Mesenchymal stem cell (in vitro differentiated cells and primary cell): ENCODE measurements at regions not wholly inside any gene's neighbourhood (a gene's known extent, or its start where the extent isn't known, plus 50 kb on each side); places are given as distances from the start of the nearest gene placed in this dataset.

Experiments used
- DNase-seq: peaks from one replicate; pipeline ENCODE4 v3.0.0-alpha.2; 2013
- H2AFZ ChIP-seq: one replicate; pipeline ENCODE4 v1.6.1; 2013; ENCODE audit warnings: low read depth, mild to moderate bottlenecking, control low read depth, inconsistent platforms, low read length, moderate library complexity
- H2AK5ac ChIP-seq: 2 replicates; pipeline ENCODE4 v1.6.1; 2013; ENCODE audit warnings: low read length, moderate library complexity, mild to moderate bottlenecking, inconsistent platforms; ENCODE audit not compliant: severe bottlenecking
- H2BK120ac ChIP-seq: one replicate; pipeline ENCODE4 v1.6.1; 2013; ENCODE audit warnings: low read depth, mild to moderate bottlenecking, inconsistent platforms, low read length, moderate library complexity
- H2BK12ac ChIP-seq, 2 experiments: one replicate each; pipeline ENCODE4 v1.6.1; 2013; ENCODE audit warnings: inconsistent platforms in 2 of 2, low read length in 2 of 2, mild to moderate bottlenecking in 2 of 2, moderate library complexity in 2 of 2, control low read depth in 1 of 2
- H2BK15ac ChIP-seq: one replicate; pipeline ENCODE4 v1.6.1; 2013; ENCODE audit warnings: mild to moderate bottlenecking, low read depth, inconsistent platforms; ENCODE audit not compliant: poor library complexity, severe bottlenecking
- H2BK5ac ChIP-seq: 2 replicates; pipeline ENCODE4 v1.6.1; 2013; ENCODE audit warnings: low read depth, mild to moderate bottlenecking, low read length, control low read depth, inconsistent platforms; ENCODE audit not compliant: poor library complexity, severe bottlenecking
- H3K14ac ChIP-seq, 2 experiments: one replicate each; pipeline ENCODE4 v1.6.1; 2013; ENCODE audit warnings: inconsistent platforms in 2 of 2, low read length in 2 of 2, control low read depth in 1 of 2, mild to moderate bottlenecking in 1 of 2, moderate library complexity in 1 of 2
- H3K18ac ChIP-seq, 2 experiments: one replicate each; pipeline ENCODE4 v1.6.1; 2013; ENCODE audit warnings: inconsistent platforms in 2 of 2, low read length in 2 of 2, control low read depth in 1 of 2, low read depth in 1 of 2, mild to moderate bottlenecking in 1 of 2
- H3K23ac ChIP-seq, 2 experiments: one replicate each; pipeline ENCODE4 v1.6.1; 2013; ENCODE audit warnings: inconsistent platforms in 2 of 2, low read length in 2 of 2, mild to moderate bottlenecking in 2 of 2, moderate library complexity in 2 of 2, control low read depth in 1 of 2
- H3K27ac ChIP-seq: 2 replicates; pipeline ENCODE4 v1.5.1; 2013; ENCODE audit warnings: mild to moderate bottlenecking, moderate library complexity, low read length, control low read depth, inconsistent platforms; ENCODE audit not compliant: poor library complexity, severe bottlenecking
- H3K27me3 ChIP-seq, 2 experiments: 2 replicates each; pipeline versions ENCODE4 v1.6.1 to v1.7.0; 2013; ENCODE audit warnings: low read length in 2 of 2, mild to moderate bottlenecking in 2 of 2, moderate library complexity in 2 of 2, control low read depth in 1 of 2, inconsistent platforms in 1 of 2; ENCODE audit not compliant: control insufficient read depth in 1 of 2, insufficient read depth in 1 of 2
- H3K36me3 ChIP-seq, 2 experiments: 2 replicates each; pipeline versions ENCODE4 v1.6.1 to v1.7.0; 2013; ENCODE audit warnings: low read length in 2 of 2, control low read depth in 1 of 2, inconsistent platforms in 1 of 2, low read depth in 1 of 2, mild to moderate bottlenecking in 1 of 2; ENCODE audit not compliant: insufficient read depth in 2 of 2, control insufficient read depth in 1 of 2
- H3K4ac ChIP-seq, 2 experiments: one replicate each; pipeline ENCODE4 v1.6.1; 2013; ENCODE audit warnings: inconsistent platforms in 2 of 2, low read length in 2 of 2, mild to moderate bottlenecking in 2 of 2, moderate library complexity in 2 of 2, control low read depth in 1 of 2, low read depth in 1 of 2
- H3K4me1 ChIP-seq: 2 replicates; pipeline ENCODE4 v1.6.1; 2013; ENCODE audit warnings: low read depth, low read length, control low read depth; ENCODE audit not compliant: control insufficient read depth, insufficient read depth
- H3K4me2 ChIP-seq: 2 replicates; pipeline ENCODE4 v1.6.1; 2013; ENCODE audit warnings: low read length, mild to moderate bottlenecking, inconsistent platforms; ENCODE audit not compliant: poor library complexity, severe bottlenecking
- H3K4me3 ChIP-seq, 2 experiments: 2 replicates each; pipeline versions ENCODE4 v1.5.1 to v1.7.0; 2013; ENCODE audit warnings: low read length in 2 of 2, mild to moderate bottlenecking in 2 of 2, control low read depth in 1 of 2, low read depth in 1 of 2; ENCODE audit not compliant: insufficient read depth in 1 of 2
- H3K79me1 ChIP-seq: replicated peaks from 2 replicates; pipeline ENCODE4 v1.6.1; 2013; ENCODE audit warnings: mild to moderate bottlenecking, control low read depth, low read length, inconsistent platforms; ENCODE audit not compliant: poor library complexity, severe bottlenecking
- H3K9ac ChIP-seq: 2 replicates; pipeline ENCODE4 v1.7.0; 2013; ENCODE audit warnings: mild to moderate bottlenecking, low read length, moderate library complexity
- H3K9me3 ChIP-seq: 2 replicates; pipeline ENCODE4 v1.7.0; 2013; ENCODE audit warnings: mild to moderate bottlenecking, low read length; ENCODE audit not compliant: control insufficient read depth
- H4K8ac ChIP-seq: one replicate; pipeline ENCODE4 v1.6.1; 2013; ENCODE audit warnings: inconsistent platforms, mild to moderate bottlenecking, low read length, moderate library complexity
- H4K91ac ChIP-seq: one replicate; pipeline ENCODE4 v1.6.1; 2013; ENCODE audit warnings: mild to moderate bottlenecking, low read length, inconsistent platforms
- WGBS: methylation state at CpG from one replicate; pipeline ENCODE4 v1.1.7; 2013; ENCODE audit warnings: mixed read lengths; 5-methylcytosine and 5-hydroxymethylcytosine counted together

DNA sequence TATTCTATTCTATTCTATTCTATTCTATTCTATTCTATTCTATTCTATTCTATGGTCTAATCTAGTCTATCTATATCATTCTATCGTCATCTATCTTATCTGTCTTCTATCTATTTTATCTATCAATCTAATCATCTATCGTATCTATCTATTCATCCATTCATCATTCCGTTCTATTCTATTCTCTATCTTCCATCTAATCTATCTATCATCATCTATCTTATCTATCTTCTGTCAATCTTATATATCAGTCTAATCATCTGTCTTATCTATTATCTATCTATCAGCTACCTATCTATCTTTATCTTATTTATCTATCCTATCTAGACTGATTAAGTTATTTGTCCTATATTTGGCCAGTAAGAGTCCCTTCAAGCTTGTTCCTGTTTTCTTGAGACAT is 831.5 kb upstream of the TMEM132C start:
- WGBS: 84% methylated on average over 3 of the region's 3 CpGs

GRCh38 chr12:127438512-127439244 is 828.3 kb upstream of the TMEM132C start:
- Histone ChIP-seq H2BK15ac (no peak overlapping the region), H3K18ac (no peak overlapping the region), H2BK12ac (no peak overlapping the region), H3K4ac (no peak overlapping the region), H2AK5ac (no peak overlapping the region), H4K91ac (no peak overlapping the region), H3K79me1 (no peaks in the 10 kb centered on the region), H3K9ac (no peak overlapping the region), H3K4me3 (no peak overlapping the region), H3K23ac (no peak overlapping the region), H3K36me3 (no peaks in the 10 kb centered on the region), H3K27me3 (peaks cover 0 to 7% of the 10 kb centered on the region in 2 experiments), H2BK120ac (no peak overlapping the region), H3K4me1 (no peaks in the 10 kb centered on the region), H2BK5ac (no peak overlapping the region), H3K4me2 (no peak overlapping the region), H2AFZ (no peak overlapping the region), H3K27ac (no peak overlapping the region), H3K9me3 (peaks cover 21% of the 10 kb centered on the region), H4K8ac (no peak overlapping the region), H3K14ac (no peak overlapping the region)
- no peak for DNase-seq
- WGBS: 83% methylated on average over 3 of the region's 3 CpGs

More for the DNA sequence above, 831.5 kb upstream of the TMEM132C start:
- H3K18ac ChIP-seq: no peak overlapping the region
- H3K27me3 ChIP-seq: peaks cover 0 to 29% of the 10 kb centered on the region in 2 experiments
- H3K4me3 ChIP-seq: no peak overlapping the region
- no peak overlapping the region for H2BK12ac ChIP-seq
- no peak overlapping the region for H2BK5ac ChIP-seq
- H2BK120ac ChIP-seq: no peak overlapping the region
- no peak overlapping the region for H3K4ac ChIP-seq
- H3K4me2 ChIP-seq: no peak overlapping the region
- H4K91ac ChIP-seq: no peak overlapping the region
- H3K9ac ChIP-seq: no peak overlapping the region
- no peak overlapping the region for H2BK15ac ChIP-seq
- no peaks in the 10 kb centered on the region for H3K79me1 ChIP-seq
- H2AFZ ChIP-seq: no peak overlapping the region
- H3K27ac ChIP-seq: no peak overlapping the region
- no peak overlapping the region for H3K14ac ChIP-seq
- DNase-seq: no peak
- H4K8ac ChIP-seq: no peak overlapping the region
- H3K9me3 ChIP-seq: peaks cover 24% of the 10 kb centered on the region
- no peaks in the 10 kb centered on the region for H3K4me1 ChIP-seq
- no peak overlapping the region for H2AK5ac ChIP-seq
- H3K23ac ChIP-seq: no peak overlapping the region
- no peaks in the 10 kb centered on the region for H3K36me3 ChIP-seq

DNA sequence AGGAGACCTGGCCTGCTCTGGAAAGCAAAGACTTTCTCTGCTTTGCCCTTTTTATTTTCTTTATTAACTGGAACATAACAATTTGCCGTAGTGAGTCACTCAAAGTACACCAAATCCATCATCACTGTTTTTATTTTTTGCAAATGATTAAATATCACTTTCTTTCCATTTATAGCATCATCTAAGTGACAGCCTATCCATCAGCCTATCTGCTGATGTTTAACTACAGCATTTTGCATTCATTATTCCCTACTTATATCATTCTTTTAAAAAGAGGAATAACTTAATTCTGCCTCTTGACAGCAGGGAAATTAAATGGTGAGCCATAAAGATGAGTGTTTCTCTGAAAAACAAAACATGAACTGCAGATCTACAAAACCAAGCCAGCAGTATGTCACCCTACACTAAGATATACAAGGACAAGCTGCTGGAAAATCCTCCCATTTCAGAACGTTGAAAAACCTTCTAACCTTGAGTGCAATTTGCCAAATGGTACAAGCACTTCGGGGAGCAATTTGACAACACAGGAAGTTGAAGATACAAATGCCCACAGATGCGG is 821.3 kb upstream of the TMEM132C start:
- Histone ChIP-seq H3K4me1 (no peaks in the 10 kb centered on the region), H3K9ac (no peak overlapping the region)
- 52% methylated on average over 4 of the region's 4 CpGs for WGBS

DNA sequence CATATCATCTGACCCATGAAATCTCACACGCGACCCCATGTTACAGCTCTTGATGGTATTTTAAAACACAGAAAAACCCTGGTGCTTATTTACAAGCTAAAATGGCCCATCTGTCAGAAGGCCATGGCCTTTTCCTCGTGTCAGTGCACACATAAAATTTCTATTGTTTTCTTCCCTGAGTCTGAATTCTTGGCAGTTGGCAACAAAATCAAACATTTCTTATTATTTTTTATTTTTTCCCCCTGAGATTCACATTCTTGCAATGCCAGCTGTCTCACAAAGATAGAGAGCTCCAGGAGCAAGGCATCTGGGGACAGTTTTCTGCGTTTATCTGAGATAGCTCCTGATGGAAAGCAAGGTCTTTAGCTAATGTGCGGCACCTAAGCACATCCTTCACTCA is 818.1 kb upstream of the TMEM132C start:
- H2AFZ ChIP-seq: no peak overlapping the region
- no peak for DNase-seq
- no peaks in the 10 kb centered on the region for H3K36me3 ChIP-seq
- no peak overlapping the region for H2BK15ac ChIP-seq
- H3K27ac ChIP-seq: no peak overlapping the region
- H4K8ac ChIP-seq: no peak overlapping the region
- no peak overlapping the region for H3K18ac ChIP-seq
- no peak overlapping the region for H2BK5ac ChIP-seq
- H3K14ac ChIP-seq: no peak overlapping the region
- H2AK5ac ChIP-seq: no peak overlapping the region
- H3K4me2 ChIP-seq: no peak overlapping the region
- no peak overlapping the region for H4K91ac ChIP-seq
- H3K9me3 ChIP-seq: no peaks in the 10 kb centered on the region
- H3K23ac ChIP-seq: no peak overlapping the region
- H3K27me3 ChIP-seq: peaks cover 0 to 19% of the 10 kb centered on the region in 2 experiments
- H2BK12ac ChIP-seq: no peak overlapping the region
- 82% methylated on average over 5 of the region's 5 CpGs for WGBS
- H3K4me1 ChIP-seq: no peaks in the 10 kb centered on the region
- H2BK120ac ChIP-seq: no peak overlapping the region
- H3K9ac ChIP-seq: no peak overlapping the region
- no peaks in the 10 kb centered on the region for H3K79me1 ChIP-seq
- H3K4me3 ChIP-seq: no peak overlapping the region
- no peak overlapping the region for H3K4ac ChIP-seq

More for the DNA sequence above, 821.3 kb upstream of the TMEM132C start:
- Histone ChIP-seq H2AFZ (no peak overlapping the region), H2BK5ac (no peak overlapping the region), H2BK12ac (no peak overlapping the region), H3K27me3 (no peaks in the 10 kb centered on the region), H3K27ac (no peak overlapping the region), H4K8ac (no peak overlapping the region), H4K91ac (no peak overlapping the region), H3K4me2 (no peak overlapping the region), H3K79me1 (no peaks in the 10 kb centered on the region), H3K4me3 (no peak overlapping the region), H3K4ac (no peak overlapping the region), H2BK120ac (no peak overlapping the region), H3K36me3 (no peaks in the 10 kb centered on the region), H2BK15ac (no peak overlapping the region), H3K18ac (no peak overlapping the region), H3K23ac (no peak overlapping the region), H2AK5ac (no peak overlapping the region), H3K9me3 (no peaks in the 10 kb centered on the region), H3K14ac (no peak overlapping the region)
- no peak for DNase-seq
